Activated CD4-positive, alpha-beta T cell treated with anti-CD3 and anti-CD28 coated beads, Interleukin-2, amount 50 U/mL, for 16 hours (primary cell): ENCODE measurements at regions not wholly inside any gene's neighbourhood (a gene's known extent, or its start where the extent isn't known, plus 50 kb on each side); places are given as distances from the start of the nearest gene placed in this dataset.
"Not testable (repeated sequence)": the region's sequence is repeated elsewhere in the genome, so short reads cannot be mapped to it uniquely, and the experiment has no call there.

Experiments used
- DNase-seq: peaks from one replicate; pipeline ENCODE4 v3.0.0-alpha.2; 2020

DNA sequence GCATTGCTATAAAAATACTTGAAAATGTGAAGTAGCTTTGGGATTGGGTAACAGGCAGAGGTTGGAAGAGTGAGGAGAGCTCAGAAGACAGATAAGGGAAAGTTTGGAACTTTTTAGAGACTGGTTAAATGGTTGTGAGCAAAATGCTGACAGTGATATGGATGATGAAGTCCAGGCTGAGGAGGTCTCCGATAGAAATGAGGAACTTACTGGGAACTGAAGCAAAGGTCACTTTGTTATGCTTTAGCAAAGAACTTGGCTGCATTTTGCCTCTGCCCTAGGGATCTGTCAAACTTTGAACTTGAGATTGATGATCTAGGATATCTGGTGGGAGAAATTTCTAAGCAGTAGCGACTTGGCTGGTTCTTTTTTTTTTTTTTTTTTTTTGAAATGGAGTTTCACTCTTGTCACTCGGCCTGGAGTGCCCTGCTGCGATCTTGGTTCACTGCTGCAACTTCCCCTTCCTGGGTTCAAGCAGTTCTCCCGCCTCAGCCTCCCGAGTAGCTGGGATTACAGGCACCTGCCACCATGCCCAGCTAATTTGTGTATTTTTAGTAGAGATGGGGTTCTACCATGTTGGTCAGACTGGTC, 998.9 kb downstream of the TLE1 start:
- no peak for DNase-seq

DNA sequence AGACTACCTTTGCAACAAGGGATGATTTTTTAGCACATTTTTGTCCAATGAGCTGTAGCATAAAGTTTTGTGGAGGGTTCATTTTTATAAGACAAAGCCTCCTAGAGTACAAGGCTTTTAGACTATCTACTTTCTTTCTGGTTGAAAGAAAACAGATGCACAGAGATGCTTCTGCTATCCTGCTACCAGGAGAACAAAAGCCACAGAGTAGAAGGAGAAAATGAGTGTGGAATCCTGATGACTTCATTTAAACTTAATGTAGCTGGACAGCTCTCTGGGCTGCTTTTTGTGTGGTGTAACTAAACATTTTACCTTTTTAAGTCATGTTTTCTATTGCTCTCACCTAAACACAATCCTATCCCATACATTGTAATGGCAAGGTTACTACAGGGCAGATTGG, 1009.4 kb downstream of the TLE1 start:
- DNase-seq = no peak

DNA sequence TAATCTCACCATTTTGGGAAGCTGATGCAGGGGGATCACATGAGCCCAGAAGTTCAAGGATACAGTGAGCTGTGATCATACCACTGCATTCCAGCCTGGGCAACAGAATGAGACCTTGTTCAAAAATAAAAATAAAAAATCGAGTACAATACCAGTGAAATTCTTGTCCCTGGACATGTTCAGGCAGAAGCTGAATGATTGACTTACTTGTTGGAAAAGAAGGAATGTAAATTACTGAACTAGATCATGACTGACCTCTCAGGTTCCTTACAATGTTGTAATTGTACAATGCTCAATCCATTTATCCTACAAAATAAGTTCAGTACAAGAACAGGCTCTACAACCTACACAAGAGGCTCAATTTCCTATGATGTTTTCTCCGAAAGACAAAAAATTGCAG, 1010.4 kb downstream of the TLE1 start:
- no peak for DNase-seq

DNA sequence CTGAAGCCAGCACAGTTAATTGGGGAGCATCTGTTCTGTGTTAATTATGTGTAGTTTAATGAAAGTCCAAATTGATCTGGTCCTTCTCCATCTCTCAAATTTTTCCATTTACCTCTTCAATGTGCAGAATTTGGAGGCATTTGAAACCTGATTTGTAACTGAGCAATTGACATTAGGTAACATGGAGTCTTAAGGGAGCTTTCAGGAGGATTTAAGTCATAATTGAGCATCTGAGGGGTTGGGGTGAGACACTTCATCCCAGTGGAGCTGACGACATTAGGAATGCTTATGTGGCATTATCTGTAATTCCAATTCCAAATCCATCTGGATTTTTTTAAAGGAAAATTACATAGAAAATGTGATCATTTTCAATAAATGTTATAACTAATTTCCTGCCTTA, 1015.9 kb downstream of the TLE1 start:
- no peak for DNase-seq

DNA sequence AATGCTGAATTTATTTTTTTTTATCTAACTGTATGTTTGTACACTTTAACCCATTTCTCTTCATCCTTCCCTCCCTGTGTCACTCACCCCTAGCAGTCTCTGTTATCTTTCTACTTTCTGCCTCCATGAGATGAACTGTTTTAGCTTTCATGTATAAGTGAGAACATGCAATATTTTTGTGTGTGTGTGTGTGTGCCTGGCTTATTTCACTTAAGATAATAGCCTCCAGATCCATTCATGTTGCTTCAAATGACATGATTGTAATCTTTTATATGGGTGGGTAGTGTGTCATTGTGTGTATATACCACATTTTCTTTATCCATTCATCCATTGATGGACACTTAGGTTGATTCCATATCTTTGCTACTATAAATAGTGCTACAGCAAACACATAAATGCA, 1023.9 kb downstream of the TLE1 start:
- DNase-seq = no peak

DNA sequence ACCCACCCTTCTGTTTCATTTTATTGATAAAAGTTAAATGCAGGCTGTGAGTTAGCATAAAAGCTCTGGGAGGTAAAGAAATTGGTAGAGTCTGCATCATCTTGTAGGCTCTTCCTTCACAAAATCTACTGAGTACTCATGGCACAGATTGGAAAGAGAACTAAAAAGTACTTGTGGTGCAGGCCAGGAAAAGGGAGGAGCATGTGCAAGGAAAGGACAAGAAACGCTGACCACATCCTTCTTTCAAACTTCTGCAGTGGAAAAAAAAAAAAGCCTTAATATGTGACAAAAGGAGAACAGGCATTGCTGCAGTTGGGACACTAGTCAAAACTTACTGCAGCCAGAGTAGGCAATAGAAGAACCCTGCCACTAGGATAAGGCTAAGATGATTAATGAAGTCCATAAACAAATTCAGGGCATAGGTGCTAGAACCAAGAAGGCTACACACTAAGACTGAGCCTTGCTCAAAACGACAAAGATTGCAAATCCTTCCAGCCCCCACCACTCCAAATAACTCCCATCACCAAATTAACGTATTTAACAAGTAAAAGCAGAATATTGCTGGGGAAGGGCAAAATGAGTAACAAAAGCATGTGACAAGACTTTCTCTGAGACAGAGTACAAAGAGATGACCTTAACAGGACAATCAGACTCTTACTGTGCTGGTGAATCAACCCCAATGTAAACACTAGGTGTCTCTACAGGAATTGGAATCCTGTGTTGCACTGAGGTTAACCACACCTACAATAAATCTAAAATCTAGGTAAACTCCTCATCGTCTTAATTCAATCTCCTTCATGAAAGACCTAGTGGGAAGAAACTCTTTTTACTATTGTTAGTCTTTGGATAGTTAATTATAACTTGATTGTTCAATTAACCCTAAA, 1024.8 kb downstream of the TLE1 start:
- DNase-seq = no peak

DNA sequence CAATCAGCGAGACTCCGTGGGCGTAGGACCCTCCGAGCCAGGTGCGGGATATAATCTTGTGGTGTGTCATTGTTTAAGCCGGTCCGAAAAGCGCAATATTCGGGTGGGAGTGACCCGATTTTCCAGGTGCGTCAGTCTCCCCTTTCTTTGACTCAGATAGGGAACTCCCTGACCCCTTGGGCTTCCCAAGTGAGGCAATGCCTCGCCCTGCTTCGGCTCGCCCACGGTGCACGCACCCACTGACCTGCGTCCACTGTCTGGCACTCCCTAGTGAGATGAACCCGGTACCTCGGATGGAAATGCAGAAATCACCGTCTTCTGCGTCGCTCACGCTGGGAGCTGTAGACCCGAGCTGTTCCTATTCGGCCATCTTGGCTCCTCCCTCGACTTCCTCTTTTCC, 1029.6 kb downstream of the TLE1 start:
- DNase-seq = not testable (repeated sequence)

DNA sequence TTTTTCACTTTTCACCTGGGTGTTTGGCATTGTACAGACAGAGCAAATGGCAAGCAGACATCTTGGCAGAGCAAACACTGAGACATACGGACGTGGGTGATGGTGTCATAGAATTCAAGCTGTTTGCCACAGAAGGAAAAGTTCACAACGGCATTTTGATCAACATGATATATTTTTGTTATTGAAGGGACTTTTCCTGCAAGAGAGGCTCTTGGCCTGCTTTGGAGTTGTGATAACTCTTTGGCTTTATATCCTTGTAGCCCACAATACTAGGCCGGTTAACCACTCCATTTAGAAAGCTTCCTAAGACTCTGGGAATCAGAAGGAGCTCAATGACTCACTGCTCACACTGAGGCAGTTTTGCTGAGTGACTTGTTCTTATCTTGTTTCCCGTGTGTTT, 1038.3 kb downstream of the TLE1 start:
- DNase-seq = no peak

DNA sequence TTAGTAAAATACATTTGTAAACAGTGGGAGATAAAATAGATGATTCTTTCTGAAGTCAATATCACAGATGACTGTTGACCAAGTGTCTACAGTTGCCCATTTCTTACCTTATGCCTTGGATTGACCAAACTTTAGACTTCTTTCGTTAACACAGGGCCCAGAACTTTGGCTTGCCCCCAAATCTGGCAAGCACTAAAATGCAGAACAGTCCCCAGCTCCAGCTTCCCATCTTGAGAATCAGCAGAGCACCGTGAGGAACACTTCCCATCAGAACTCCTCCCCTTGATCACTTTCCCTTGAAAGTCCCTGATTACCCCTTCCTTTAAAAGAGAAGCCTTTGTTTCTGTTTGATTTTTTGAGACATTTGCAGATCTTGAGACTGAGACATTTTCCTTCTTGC, 1039.9 kb downstream of the TLE1 start:
- no peak for DNase-seq

DNA sequence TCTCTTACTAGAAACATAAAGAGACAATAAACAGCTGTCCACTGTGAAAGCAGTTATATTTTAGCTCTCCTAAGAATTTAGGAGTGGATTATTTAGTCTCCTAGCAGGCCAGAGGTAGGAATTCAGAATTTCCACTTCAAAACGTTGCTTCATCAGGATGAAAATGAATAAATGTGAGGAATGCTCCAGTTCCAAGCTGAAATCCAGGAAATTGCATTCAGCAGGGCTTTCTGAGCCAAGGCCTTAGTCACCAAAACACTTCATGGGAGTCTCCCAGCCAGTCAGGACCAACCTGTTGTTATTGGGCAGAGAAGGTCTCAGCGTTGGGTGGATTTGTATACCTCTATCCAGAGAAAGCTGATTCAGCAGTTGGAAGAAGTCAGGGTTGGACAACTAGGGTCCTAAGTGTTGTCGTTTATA, 1040.3 kb downstream of the TLE1 start:
- DNase-seq = no peak

DNA sequence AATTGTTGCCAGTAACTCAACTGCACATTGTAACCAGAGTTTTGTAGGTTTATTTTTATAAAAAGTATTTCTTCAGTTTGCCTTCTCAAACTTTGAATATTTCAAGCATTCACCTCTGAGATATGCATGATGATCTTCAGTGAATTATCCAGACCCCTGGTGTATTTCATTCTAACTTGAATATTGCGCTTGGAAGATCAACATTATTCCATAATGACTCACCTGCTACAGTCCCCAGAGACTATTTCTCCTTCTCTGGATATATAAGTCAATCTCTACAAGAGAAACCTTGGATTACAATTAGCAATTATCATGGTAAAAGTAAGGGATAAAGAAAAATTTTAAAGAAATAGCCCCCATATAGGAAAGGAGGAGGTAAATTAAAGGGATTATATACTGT, 1041.0 kb downstream of the TLE1 start:
- DNase-seq = no peak

DNA sequence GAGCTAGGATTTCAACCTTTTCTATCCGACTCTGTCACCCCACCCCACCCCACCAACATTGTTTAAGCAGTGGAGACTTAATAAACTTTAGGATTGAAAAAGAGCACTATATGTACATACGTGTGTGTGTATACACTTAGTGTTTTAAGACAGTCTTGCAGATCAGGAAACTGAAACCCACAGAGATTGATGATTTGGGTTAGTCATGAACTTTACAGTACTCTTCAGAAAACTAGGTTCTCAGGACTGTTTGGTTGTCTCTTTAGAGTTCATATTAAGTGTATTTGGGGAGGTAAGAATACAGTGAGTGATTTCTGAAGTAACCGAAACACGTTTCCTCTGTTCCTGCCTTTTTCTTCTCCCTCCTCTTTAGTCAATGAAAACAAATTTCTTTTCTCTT, 1043.1 kb downstream of the TLE1 start:
- DNase-seq = no peak

DNA sequence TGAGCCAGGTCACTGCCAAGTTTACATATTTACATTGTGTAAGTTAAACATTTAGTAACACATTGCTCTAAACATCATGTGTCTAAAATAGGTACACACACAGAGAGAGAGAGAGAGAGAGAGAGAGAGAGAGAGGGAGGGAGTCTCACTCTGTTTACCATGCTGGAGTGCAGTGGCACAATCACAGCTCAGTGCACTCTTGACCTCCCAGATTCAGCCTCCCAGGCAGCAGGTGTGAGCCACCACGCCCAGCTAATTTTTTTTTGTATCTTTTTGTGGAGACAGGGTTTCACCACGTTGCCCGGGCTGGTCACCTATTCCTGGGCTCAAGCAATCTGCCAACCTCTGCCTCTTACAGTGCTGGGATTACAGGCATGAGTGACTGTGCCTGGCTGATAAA, 1045.3 kb downstream of the TLE1 start:
- no peak for DNase-seq

DNA sequence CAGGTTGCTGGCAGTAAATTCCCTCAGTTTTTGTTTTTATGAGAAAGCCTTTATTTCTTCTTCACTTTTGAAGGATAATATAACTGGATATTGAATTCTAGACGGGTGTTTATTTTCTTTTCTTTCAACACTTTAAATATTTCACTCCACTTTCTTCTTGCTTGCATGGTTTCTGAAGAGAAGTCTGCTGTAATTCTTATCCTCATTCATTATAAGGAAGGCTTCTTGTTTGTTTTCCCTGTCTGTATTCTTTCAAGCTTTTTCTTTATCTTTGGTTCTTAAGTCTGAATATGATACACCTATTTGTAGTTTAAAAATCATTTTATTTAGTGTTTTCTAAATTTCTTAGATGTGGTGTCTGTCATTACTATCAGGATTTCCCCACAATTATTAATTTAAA, 1054.3 kb downstream of the TLE1 start:
- no peak for DNase-seq

DNA sequence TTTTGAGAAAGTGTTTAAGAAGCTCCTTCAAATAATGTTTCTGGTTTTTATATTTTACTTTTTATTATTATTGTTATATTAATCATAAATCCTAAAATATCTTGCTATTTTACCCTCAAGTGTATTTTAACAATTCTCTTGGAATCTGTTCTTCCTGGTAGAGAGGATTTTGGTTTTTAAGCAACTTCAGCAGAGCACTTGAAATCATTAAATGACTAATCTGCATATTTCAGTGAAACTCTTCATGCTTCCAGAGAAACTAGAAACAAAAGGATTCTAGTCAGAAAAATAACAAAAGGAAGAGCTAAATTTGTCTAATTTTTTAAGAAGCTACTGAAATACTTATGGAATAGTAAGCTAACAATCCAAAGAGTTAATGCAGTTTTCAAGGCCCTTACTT, 1057.3 kb downstream of the TLE1 start:
- DNase-seq = no peak

DNA sequence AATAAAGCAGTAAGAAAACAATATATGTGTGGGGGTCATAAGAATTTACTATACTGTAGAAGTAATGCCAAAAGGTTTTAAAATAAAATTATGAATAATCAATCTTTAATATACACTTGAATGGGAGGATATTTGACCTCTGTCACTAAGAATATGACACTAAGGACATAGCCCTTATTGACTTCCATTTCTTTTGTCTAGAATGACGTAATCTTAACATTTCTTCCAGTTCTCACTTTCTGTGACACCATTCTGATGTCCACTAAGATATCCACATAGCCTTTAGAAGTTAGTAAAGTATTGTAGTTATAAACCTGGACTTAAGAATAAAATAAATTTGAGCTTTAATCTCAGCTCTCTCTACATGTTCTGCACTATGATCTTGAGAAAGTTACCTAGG, 1050.7 kb downstream of the TLE4 start:
- DNase-seq = no peak

DNA sequence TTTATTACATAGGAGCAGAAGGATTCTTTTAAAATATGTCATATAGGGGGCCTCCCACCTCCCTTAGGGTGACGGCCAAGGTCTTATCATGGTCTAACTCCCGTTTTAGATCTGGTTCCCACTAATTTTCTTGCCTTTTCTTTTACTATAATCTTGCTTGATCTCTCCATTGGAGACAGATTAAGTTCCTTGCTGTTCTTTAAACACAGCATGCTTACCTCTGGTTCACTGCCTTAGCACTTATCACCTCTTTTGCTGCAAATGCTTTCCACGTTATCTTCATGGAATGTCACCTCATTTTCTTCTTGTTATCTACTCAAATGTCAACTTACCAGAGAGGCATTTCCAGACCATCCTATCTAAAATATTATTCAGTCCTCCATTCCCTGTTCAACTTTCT, 1047.6 kb downstream of the TLE4 start:
- DNase-seq = no peak

DNA sequence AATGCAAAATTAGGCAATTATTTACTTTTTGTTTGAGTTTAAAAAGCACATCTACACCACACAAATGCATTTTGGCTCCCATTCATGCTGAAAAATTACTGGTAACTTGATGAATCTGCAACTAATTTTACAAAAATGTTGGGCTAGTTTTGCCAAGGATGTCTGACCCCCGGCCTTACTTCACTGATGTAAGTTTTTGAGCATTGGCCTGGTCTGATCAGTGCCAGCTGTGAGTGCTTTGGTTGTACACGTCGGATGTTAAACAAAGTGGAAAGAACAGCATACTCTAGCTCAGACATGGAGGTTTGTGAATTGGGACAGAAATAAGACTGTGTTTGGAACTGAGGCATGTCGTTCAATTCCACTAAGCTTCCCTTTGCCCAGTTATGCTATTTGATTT, 1044.2 kb downstream of the TLE4 start:
- DNase-seq = no peak

DNA sequence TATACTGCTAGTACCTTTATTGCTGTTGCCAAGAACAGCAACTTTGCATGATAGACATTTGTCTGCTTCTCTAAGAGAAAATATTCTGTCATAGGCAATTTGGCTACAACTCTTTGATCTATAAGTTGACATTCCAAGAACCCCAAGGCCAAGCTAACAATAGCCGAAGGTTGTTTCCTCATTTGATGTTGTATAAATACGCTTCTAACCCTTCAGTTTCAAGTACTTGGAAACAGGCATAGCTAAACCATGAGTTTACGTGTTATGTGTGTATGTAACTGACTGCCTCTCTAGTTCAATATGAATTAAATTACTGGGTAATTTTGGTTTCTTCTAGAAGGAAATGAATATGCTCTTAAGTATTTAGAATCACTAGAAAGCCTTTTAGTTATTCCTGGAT, 1034.0 kb downstream of the TLE4 start:
- DNase-seq = no peak

DNA sequence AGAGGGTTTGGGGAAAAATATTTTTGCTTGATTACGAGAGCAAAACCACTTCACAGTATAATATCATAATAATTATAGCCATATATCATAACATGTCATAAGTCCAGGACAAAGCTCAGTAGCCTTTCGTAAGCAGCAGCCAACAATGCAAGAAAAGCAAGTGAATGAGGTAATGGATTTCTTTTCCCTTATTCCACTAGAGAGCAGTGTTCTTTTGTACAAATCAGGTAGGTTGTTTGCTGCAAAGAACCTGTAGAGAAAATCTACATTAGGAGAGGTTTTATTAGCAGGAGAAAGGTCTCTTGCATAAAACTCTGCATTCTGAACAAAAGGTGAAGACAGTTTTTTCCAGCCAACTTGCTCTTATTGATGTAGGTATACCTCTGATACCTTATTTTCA, 1033.4 kb downstream of the TLE4 start:
- DNase-seq = no peak

DNA sequence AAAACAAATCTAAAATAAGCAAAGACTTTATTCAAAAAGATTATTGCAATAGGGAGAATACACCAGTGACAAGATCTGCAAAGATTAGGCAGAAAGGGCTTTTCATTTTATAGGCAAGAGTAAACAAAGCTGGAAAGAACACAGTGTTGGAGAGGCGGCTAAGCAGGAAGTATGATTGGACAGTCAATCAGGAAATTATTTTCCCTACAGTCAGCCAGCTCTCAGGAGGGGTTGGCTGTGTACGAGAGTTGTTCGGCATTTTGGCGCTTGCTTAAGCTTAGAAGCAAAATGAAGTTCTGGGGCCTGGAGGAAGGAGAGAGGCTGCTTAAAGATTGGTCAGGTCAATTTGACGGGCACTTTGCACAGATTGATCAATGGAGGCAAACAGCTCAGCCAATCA, 1030.5 kb downstream of the TLE4 start:
- no peak for DNase-seq

DNA sequence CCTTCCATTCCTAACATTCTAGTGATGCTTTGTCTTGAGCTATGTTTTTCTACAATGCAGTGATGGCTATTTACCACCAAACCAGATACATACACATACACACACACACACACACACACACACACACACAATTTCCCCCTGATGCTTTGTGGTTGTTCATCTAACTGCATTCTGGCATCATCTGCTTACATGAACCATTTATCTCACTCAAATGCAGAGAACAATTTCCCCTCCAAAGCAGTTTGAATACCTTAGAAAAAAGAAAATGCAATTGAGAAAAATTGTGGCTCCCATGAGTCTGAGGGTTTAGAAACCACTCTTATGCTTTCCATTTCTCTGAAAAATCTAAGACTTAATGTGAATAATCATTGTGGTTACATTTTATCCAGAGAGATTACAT, 1024.8 kb downstream of the TLE4 start:
- DNase-seq = no peak

DNA sequence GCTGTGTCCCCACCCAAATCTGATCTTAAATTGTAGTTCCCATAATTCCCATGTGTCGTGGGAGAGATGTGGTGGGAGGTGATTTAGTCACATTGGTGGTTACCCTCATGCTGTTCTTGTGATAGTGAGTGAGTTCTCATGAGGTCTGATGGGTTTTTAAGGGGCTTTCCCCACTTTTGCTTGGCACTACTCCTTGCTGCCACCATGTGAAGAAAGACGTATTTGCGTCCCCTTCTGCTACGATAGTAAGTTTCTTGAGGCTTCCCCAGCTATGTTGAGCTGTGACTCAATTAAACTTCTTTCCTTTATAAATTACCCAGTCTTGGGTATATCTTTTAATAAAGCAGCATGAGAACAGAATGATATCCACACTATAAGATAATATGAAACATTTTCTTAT, 1023.4 kb downstream of the TLE4 start:
- DNase-seq = no peak

DNA sequence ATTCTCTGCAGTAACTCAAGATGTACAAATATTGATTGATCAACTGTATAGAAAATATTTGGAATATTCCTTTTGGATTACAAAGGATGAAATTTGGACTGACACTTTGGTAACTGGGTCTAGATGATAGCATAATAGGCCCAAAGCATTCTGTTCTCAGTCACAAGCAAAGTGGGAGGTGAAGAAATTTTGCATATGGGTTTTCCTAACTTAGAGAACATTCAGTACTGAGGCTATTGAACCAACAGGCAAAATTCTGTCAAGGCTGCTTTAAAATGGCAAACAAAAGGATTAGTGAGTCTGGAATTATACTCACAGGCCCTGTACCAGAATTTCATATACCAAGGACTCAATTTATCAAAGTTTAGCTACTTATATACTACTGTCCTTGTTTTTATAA, 1020.6 kb downstream of the TLE4 start:
- DNase-seq = no peak

DNA sequence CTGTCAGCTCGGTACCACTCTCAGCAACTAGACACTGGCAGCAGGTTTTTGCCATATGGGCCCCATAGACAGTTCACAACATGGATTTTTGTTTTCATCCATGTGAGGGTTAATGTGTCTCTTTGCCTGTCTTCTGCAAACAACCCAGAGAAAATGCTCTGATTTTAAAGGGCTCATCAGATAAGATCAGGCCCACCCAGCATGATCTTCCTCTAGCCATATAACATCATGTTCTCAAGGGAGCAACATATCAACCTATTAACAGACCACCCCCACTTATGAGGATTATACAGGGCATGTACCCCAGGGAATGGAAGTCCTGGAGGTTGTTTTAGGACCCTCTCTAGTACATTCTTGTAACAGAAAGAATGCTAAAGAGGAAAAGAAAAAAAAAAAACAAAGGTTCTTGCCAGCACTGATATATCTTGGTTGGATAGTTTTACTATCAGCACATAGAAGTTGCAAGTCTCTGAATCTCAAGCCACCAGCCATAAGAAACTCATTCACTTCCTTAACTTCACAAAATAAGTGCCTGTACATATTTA, 1015.1 kb downstream of the TLE4 start:
- DNase-seq = no peak
